ENCODE measurements at regions not wholly inside any gene's neighbourhood (a gene's known extent, or its start where the extent isn't known, plus 50 kb on each side); places are given as distances from the start of the nearest gene placed in this dataset.

DNA sequence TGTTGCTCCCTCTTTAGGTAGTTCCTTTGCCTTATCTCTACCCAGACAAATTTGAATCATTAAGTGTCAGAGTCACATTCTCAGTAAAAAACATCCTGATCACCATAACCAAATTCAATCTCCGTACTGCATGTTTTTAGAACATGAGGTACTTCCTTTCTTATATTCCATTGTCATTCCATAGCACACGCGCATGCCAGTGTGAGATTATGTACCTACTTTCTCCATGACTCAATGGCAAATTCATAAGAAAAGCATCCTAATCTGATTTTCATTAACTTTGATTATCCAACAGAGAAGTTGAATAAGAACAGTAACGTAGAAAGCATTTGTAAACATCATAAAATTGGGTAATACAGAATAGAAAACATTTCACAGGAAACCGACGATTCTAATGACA, 1118.6 kb upstream of the CDH9 start:
- no peak for DNase-seq (ENCODE audit: low spot score)

DNA sequence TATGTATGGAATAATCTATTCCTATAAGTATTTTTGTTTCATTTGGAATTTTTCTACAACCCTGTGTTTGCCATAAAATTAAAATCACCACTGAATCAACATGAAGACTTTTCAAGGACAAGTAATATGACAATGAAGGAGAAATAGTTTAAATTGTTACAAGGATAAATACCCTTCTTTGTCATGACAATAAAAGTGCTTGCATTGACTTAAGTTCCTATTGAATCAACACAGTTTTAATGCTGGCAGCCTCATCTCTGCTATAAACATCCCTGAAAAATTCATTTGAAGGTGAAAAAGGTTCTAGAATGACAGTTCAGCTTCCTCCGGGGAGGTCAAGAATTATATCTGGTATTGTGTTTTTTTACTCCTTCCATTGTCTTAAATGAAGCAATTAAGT, 1105.1 kb upstream of the CDH9 start:
- no peak for DNase-seq (ENCODE audit: low spot score)

DNA sequence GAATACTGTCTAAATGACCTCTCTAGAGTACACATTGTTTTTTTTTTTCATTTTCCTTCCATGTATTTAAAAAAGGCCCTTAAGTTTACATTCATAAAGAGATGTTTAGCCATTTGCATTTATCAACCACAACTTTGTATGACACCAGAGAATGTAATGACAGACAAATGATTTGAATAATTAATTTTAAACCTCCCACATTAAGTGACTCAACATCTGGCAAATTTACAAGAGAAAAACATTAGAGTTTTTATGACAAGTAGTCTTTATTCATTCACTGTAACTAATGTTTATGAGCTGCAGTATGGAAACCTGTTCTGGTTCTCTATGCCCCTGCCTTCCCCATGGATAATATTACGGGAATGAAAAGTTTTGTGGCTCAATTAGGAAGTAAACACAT, 1093.8 kb upstream of the CDH9 start:
- no peak for DNase-seq (ENCODE audit: low spot score)

DNA sequence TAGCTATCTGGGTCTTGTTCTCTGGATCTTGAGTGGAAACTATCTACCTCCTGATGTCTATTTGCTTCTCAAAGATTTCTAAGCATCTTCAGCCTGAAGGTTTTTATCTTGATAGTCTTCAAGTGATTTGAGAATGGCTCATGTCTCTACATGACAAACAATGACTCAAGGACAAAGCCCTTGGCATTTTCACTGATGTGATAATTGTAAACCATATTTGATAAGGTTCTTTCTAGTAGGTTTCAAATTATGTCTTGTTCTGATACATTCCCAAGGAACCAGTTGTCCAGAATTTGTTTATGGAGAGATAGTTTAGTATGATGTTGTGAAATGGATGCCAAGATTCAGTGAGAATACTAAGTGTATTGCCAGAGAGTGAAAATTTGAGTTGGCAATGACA, 1079.3 kb upstream of the CDH9 start:
- DNase-seq (ENCODE audit: low spot score): no peak

DNA sequence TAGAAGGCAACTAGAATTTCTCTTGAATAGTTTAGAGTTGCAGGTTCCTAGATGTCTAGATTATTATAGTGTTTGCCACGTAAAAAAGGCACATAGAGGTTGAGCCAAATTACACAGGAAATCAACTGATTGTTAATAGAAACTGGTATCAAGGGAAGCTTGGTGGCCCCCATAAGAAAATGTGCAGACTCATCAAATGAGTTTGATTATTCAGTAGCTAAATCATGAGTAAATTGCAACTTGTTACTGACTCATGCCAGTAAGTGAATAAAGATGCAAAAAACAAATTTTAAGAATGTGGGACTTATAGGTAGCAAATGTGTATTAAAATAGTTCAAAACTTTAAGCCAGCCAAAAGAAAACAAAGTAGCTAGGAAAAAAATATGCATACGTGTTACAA, 1078.9 kb upstream of the CDH9 start:
- DNase-seq (ENCODE audit: low spot score): no peak

DNA sequence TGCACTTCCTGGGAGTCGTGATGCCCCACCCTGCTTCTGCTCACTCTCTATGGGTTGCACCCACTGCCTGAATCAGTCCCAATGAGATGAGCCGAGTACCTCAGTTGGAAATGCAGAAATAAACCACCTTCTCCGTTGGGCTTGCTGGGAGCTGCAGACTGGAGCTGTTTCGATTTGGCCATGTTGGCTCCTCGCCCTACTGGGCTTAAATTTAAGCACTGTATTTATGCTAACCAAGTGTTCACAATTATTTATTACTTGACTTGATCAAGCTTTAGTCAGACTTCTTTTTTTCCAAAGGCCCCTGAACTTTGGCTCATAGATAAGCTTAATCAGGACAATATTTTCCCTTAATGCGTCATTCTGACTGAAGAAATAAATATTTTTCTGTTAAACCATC, 1072.4 kb upstream of the CDH9 start:
- no peak for DNase-seq (ENCODE audit: low spot score)

DNA sequence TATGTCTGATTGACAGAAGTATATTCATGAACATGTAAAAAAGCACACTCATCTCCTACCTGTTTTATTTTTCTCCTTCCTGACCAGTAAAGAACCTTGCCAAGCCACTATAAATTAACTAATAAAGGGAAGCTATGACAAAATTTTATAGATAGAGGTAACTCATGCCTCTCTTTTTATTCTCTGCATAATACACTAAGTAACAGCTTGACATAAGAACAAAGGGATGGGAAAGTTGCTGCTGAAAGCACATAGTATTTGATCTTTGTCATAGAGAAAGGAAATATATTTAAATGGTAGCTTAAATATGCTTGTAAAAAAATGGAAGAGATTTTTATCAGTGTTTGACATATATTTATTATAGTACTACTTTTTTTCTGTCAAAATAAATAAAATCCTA, 1065.7 kb upstream of the CDH9 start:
- DNase-seq (ENCODE audit: low spot score): no peak

DNA sequence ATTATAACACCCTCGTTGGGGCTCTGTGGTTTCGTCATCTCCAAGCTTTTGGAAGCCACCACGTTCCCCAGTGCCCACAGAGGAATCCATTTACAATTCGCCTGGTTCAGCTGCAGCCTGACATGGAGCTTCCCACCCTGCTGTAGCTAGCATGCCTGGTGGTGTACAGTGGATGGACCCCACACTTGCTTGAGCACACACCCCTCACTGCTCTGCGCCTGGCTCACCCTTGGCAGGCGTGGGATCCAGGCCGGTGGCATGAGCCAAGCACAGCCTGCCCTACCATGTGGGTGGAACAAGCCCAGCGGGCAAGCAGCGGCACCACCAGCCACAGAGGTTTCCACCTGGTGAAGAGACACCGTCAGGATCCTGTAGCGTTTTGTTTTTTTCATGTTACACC, 1045.7 kb upstream of the CDH9 start:
- DNase-seq (ENCODE audit: low spot score): no peak

DNA sequence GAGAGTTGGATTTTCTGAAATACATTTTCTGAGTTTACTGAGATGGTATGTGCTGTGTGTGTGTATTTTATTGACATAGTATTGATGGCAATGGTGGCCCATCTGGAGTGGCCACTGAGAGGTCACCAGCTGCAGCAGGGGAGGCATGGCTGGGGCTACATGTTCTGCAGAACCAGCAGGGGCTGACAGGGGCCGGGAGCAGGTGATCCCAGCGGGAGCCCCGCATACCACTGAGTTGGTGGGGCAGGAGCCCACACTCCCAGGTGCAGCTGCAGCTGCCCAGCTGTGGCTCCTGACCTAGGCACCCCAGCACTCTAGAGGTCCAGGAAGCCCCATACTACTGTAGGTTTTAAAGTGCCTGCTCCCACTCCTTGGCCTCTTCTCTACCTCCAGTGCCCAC, 1044.2 kb upstream of the CDH9 start:
- DNase-seq (ENCODE audit: low spot score): no peak

DNA sequence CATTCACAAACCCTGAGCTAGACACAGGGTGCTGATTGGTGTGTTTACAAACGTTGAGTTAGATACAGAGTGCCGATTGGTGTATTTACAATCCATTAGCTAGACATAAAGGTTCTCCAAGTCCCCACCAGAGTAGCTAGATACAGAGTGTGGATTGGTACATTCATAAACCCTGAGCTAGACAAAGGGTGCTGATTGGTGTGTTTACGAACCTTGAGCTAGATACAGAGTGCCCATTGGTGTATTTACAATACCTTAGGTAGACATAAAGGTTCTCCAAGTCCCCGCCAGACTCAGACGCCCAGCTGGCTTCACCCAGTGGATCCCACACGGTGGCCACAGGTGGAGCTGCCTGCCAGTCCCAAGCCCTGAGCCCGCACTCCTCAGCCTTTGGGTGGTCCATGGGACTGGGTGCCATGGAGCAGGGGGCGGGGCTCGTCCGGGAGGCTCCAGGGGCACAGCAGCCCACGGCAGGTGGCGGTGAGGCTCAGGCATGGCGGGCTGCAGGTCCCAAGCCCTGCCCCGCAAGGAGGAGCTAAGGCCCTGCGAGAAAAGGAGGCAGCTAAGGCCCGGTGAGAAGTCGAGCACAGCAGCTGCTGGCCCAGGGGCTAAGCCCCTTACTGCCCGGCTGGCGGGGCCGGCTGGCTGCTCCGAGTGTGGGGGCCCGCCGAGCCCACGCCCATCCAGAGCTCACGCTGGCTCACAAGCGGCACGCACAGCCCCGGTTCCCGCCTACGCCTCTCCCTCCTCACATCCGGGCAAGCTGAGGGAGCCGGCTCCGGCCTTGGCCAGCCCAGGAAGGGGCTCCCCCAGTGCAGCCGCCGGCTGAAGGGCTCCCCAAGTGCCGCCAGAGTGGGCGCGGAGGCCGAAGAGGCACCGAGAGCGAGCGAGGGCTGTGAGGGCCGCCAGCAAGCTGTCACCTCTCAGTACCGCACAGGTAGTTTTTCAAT, 1039.2 kb upstream of the CDH9 start:
- DNase-seq (ENCODE audit: low spot score): no peak

DNA sequence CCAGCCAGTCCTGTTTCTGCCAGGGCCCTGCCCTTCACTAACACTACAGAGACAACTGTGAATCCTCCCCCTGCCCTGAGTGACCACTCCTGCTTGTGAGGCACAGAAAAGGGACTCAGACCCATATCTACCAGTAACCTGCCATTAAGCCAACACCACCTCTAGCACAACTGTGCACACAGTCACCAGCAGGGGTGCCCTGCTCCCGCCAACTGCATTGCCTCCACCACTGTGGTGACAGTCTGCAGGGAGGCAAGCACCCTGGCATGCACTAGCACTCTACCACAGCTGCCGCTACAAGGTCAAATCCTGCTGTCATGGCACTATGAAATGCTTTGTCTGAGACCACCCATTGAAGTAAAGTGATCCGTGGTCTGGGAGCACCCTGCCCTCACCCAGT, 1028.5 kb upstream of the CDH9 start:
- DNase-seq (ENCODE audit: low spot score): no peak

DNA sequence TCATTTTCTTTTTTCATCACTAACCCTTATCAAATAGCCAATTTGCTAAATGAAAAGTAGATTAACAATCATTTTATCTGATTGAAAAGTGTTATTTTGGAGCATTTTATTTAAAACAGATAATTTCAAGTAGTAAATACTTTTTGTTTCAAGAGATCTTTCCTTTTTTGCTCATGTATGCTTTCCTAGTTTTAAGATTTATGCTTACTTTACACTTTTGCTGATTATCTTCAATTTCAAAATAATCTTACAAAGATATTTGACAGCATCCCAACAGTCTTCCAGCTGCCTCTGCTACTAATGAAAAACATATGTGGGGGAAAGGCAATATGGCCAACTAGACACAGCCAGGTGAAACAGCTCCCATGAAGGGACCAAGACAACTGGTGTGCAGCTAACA, 1027.3 kb upstream of the CDH9 start:
- no peak for DNase-seq (ENCODE audit: low spot score)

DNA sequence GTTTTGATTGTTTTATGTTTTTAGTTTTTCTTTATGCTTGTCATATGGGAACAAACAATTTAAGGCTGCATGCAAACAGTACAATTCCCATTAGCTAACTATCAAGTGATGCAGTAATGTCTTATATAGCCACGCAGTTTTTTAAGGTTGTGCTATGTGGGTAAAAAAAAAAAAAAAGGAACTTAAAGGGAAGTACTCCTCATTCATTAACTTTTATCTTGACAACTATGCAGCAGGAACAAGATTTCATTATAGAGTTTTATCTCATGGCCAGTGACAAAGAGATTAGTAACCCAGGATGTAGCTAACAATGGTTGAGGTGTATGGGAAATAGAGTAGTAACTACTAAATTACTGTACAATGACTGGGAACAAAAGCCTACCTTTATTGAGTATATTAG, 1008.2 kb upstream of the CDH9 start:
- no peak for DNase-seq (ENCODE audit: low spot score)

DNA sequence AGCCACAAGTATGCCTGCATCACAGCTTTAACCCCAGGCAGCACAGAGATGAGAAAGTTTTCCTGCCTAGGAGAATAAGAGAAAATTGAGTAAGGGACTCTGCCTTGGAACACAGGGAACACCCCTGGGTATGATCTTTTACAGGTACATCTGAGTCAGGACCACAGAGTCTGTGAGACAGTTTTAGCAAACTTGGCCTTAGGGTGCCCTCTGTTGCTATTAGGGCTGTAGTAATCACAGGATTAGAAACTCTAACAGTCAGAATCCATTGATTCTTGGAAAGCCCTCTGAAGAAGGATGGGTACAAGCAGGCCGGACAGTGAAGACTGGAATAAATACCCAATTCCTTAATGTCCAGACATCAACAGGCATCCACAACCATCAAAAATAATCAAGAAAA, 989.5 kb upstream of the CDH9 start:
- no peak for DNase-seq (ENCODE audit: low spot score)

DNA sequence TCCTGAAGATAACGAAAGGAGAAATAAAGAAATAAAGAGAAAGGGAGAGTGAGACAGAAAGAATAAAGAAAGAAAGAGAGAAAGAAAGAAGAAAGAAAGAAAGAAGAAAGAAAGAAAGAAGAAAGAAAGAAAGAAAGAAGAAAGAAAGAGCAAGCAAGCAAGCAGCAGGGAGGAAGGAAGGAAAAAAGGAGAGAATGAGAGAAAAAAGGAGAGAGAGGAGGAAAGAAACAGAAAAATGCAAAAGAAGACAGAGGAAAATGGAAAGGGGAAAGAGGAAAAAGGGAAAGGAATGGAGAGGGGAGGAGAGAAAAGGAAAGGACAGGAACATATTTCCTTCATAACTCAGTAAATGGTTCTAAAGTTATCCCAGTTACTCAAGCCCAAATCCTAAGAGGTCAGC, 978.8 kb upstream of the CDH9 start:
- DNase-seq (ENCODE audit: low spot score): no peak

DNA sequence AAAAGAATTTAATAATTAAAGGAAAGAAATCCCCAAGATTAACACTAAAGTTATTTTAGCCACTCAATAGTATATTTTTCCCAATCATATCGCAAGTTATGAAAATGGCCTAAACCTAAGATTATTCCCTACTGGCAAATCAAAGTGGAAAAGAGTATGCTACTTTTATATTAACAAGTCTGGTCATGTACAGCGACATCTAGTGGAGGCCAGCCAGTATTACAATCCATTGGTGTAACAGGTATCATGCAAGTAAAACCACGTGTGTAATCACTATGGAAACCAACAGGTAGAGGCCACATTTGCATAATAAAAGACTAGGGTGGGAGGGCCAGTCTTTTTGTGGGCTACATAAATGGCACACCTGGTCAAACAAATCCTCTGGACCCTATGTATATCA, 976.4 kb upstream of the CDH9 start:
- no peak for DNase-seq (ENCODE audit: low spot score)

DNA sequence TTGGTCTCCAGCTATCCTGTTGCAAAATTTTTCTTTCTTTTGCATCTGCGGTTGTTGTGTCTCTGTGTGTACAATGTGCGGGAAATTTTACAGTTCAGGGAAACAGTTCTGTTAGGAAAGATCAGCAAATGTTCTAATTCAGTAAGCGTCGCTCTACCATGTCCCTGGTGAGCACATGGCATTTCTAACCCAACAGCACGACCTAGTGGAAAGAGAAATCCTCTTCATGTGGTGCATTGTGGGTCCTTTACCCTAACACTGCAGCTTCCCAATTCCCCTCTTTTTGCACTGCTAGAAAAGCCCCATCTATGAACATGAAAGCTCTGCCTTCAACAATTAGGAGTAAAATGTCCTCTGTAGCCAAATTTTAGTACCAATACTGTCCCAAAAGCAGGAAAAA, 974.2 kb upstream of the CDH9 start:
- no peak for DNase-seq (ENCODE audit: low spot score)

DNA sequence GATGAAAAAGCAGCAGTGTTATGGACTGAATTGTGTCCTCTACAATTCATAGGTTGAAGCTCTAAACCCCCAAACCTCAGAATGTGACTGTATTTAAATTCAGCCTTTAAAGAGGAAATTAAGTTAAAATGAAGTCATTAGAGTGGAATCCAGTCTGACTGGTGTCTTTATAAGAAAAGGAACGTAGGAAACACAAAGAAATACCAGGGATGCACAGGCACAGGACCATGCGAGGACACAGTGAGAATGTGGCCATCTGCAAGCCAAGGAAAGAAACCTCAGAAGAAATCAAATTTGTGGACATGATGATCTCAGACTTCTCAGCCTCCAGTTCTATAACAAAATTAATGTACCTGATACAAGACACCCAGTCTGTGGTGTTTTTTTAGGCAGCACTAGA, 971.2 kb upstream of the CDH9 start:
- DNase-seq (ENCODE audit: low spot score): no peak

DNA sequence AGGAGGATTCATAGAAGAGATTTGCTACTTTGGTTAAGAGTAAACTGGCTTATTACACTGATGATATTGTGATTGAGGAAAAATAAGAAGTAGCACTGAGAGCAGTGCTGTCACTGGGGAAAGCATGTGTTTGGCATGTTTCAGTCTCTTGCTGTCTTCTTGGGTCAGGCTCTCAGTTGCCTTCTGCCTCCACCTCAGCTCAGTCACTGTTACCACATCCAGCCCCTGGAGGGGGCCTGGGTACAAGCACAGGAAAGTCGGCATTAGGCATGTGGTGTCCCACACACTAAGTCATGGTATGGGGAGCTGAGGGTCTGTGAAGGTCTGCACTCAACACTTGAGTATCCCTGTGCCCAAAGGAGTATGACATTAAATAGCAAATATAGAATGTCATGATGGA, 958.3 kb upstream of the CDH9 start:
- no peak for DNase-seq (ENCODE audit: low spot score)

DNA sequence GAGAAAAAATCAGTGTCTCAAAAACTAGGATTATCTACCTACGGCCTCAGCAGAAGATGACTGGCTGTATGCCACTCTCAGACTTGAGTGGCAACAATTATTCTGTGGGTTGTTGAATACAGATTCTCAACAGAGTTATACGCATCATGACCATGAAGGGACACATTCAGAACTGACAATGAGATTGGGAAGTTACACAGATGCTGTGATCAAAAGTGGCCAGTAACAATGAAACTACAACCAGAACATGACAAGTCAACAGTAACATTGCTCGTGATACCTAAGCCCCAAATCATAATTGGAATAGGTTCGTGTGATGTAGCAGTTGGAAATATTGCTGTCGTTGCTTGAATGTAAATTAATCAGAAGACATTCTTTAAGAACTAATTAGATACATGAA, 957.5 kb upstream of the CDH9 start:
- DNase-seq (ENCODE audit: low spot score): no peak

DNA sequence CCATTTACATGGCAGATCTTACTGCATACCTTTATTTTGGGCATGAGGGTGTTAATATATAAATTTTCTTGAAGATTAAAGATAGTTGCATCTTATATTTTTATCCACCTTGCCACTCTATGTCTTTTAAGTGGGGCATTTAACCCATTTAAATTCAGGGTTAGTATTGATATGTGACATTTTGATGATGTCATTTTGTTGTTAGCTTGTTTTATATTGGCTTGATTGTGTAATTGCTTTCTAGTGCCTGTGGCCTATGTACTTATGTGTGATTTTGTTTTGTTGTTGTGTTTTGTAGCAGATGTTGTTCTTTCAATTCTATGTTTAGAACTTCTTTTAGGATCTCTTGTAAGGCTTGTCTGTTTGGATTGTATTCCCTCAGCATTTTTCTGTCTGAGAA, 939.9 kb upstream of the CDH9 start:
- no peak for DNase-seq (ENCODE audit: low spot score)

DNA sequence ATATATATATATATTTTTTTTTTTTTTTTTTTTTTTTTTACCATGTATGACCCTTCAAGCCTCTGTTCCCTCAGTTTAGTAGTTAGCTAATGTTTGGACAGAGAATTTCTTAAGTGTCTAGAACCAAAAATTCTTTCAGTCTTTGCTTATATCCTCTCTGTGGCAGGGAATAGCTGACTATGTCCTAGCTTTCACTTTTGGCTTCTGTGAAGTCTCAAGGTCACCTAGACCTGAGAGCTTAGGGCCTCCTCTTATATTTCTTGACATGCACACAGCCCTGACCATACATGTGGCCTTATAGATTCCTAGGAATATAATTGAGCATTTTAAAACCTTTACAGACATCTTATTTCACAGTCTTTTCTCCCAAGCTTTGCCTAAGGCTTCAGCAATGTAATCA, 930.8 kb upstream of the CDH9 start:
- no peak for DNase-seq (ENCODE audit: low spot score)

DNA sequence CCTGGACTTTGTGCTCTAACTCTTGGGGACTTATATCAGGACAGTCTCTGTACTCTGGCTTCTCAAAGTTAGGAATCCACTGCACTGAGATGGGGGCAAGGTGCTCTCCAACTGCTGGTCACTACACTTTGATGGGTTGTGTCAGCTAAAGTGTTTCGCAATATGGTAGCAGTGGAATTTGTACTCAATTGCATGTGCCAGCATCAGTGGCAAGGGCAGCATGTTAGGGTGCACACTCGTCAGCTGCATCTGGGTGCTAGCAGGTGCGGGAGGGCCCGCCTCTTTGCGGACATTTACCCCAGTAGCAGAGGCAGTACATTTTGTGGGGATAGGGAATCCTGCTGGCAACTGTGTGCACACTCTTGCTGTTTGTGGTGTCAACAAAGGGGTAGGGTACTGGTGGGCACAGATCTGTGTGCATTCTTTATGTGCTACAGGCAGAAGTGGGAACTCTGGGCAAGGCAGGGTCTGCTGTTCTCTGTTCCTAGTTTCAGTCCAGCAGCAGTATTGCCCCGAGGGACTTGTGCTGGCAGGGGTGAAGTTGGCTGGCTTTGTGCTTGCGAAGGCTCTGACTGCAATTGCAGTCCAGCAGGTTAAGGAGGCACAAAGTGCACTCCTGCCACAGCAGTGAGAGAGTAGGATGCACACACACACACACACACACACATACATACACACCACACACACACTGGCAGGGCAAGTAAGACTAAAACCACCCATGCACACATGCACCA, 924.8 kb upstream of the CDH9 start:
- no peak for DNase-seq (ENCODE audit: low spot score)

DNA sequence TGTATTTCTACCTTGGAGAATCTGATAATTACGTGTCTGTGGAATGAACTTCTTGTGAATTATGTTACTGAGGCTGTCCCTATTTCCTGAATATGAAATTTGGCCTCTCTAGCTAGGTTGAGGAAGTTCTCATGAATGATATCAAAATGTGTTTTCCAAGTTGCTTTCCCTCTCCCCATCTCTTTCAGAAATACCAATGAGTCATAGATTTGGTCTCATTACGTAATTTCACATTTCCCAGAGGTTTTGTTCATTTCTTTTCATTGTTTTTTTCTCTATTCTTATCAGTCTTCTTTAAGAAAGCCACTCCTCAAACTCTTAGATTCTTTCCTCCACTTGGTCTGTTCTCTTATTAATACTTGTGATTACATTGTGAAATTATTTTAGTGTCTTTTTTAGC, 923.8 kb upstream of the CDH9 start:
- DNase-seq (ENCODE audit: low spot score): no peak

All from cerebellar cortex (tissue), 1 donor.